GM12878 (cell line): ENCODE measurements at regions not wholly inside any gene's neighbourhood (a gene's known extent, or its start where the extent isn't known, plus 50 kb on each side); places are given as distances from the start of the nearest gene placed in this dataset.

Experiments used
- ATAC-seq: fragments of 200-7000 bp; cut with Tn5 transposase; 3 replicates; pipeline ENCODE4 v1.9.1; 2020; ENCODE audit warnings: mild to moderate bottlenecking, moderate library complexity
- BruUV-seq: library from RNA; stranded (reverse); fragments of 400-500 nt; replicated peaks from 2 replicates; lab custom pipeline; 2021; lab: Mats Ljungman, UMichigan
- CTCF ChIA-PET: fragments of 300-600 bp; sonication (Branson Sonifier 250); formaldehyde crosslinking; extraction: SDS; loops from one replicate; lab custom pipeline; 2021; ENCODE audit warnings: inconsistent platforms; lab: Yijun Ruan, JAX
- POLR2A ChIA-PET: fragments of 350-600 bp; formaldehyde crosslinking; extraction: SDS; loops from one replicate; lab custom pipeline; 2021; ENCODE audit warnings: inconsistent platforms; lab: Charles Lee
- RAD21 ChIA-PET: fragments of 300-600 bp; sonication (Branson Sonifier 250); formaldehyde crosslinking; loops from one replicate; lab custom pipeline; 2023; ENCODE audit warnings: antibody characterized with exemption; ENCODE audit not compliant: unreplicated experiment; lab: Charles Lee
- SMC1A ChIA-PET: fragments of 300-600 bp; sonication (Branson Sonifier 250); formaldehyde crosslinking; loops from one replicate; lab custom pipeline; 2023; ENCODE audit not compliant: unreplicated experiment, uncharacterized antibody; lab: Charles Lee
- DNase-seq: peaks from one replicate; pipeline ENCODE4 v3.0.0-alpha.2; 2011; ENCODE audit warnings: low read depth, low spot score
- FAIRE-seq: peaks from 3 replicates; lab custom pipeline; 2011; peaks lifted over from hg19 to GRCh38; lab: Jason Lieb, UNC
- H2AFZ ChIP-seq: 2 replicates; pipeline ENCODE4 v1.6.0; 2011; ENCODE audit warnings: low read depth, low read length, control low read depth; ENCODE audit not compliant: control insufficient read depth
- H3K27ac ChIP-seq: 2 replicates; pipeline ENCODE4 v1.5.1; 2011; ENCODE audit warnings: control low read depth; ENCODE audit not compliant: control insufficient read depth, insufficient read depth
- H3K27me3 ChIP-seq, 2 experiments: replicated peaks in 1 of 2; 2 replicates each; pipeline versions ENCODE4 v1.6.0 to v1.6.1; 2011; ENCODE audit warnings: low read length in 1 of 2; ENCODE audit not compliant: control insufficient read depth in 2 of 2, insufficient read depth in 2 of 2
- H3K36me3 ChIP-seq, 2 experiments: 2 replicates each; pipeline ENCODE4 v1.5.1; 2011; ENCODE audit warnings: low read length in 1 of 2; ENCODE audit not compliant: control insufficient read depth in 2 of 2, insufficient read depth in 2 of 2
- H3K4me1 ChIP-seq: 2 replicates; pipeline ENCODE4 v1.6.1; 2011; ENCODE audit warnings: mild to moderate bottlenecking, low read length, moderate library complexity, mixed read lengths; ENCODE audit not compliant: control insufficient read depth, insufficient read depth
- H3K4me2 ChIP-seq: 2 replicates; pipeline ENCODE4 v1.6.0; 2011; ENCODE audit warnings: control low read depth; ENCODE audit not compliant: control insufficient read depth, insufficient read depth
- H3K4me3 ChIP-seq: fragments of 200-600 bp; sonication (generic); 2 replicates; pipeline ENCODE4 v1.5.1; 2016
- H3K79me2 ChIP-seq: 2 replicates; pipeline ENCODE4 v1.6.0; 2011; ENCODE audit warnings: low read length; ENCODE audit not compliant: control insufficient read depth, insufficient read depth
- H3K9ac ChIP-seq: 2 replicates; pipeline ENCODE4 v1.8.0; 2011; ENCODE audit warnings: low read length, control low read depth, mixed read lengths; ENCODE audit not compliant: control insufficient read depth, insufficient read depth
- H3K9me3 ChIP-seq: replicated peaks from 3 replicates; pipeline ENCODE4 v1.5.1; 2011; ENCODE audit warnings: mild to moderate bottlenecking, low read length; ENCODE audit not compliant: control insufficient read depth, insufficient read depth
- H4K20me1 ChIP-seq: 2 replicates; pipeline ENCODE4 v1.6.0; 2011; ENCODE audit not compliant: control insufficient read depth, insufficient read depth
- ELK1 ChIP-seq: IDR thresholded peaks from 2 replicates; pipeline ENCODE4 v1.6.1; 2012; ENCODE audit warnings: low read depth, low read length, improper control_type of control experiment
- SREBF1 ChIP-seq: IDR thresholded peaks from 2 replicates; pipeline ENCODE4 v1.6.1; 2012; ENCODE audit warnings: mild to moderate bottlenecking, low read length
- SRF ChIP-seq, 2 experiments: IDR thresholded peaks; 2 replicates each; pipeline ENCODE4 v1.6.1; 2011; ENCODE audit warnings: low read depth in 2 of 2, low read length in 2 of 2, mild to moderate bottlenecking in 1 of 2, moderate library complexity in 1 of 2
- TCF3 ChIP-seq: IDR thresholded peaks from 2 replicates; pipeline ENCODE4 v1.6.1; 2012; ENCODE audit warnings: low read depth, mild to moderate bottlenecking, low read length, borderline replicate concordance; ENCODE audit not compliant: insufficient read depth
- WGBS: methylation state at CpG from one replicate; pipeline ENCODE4 v1.1.6; 2016; ENCODE audit warnings: low lambda C conversion rate; ENCODE audit not compliant: insufficient replicate concordance, insufficient coverage; ENCODE audit errors: missing lambda C conversion rate; 5-methylcytosine and 5-hydroxymethylcytosine counted together
- in situ Hi-C: fragments of 300-500 bp; cut with MboI; formaldehyde crosslinking; loops from 9 replicates; pipeline ENCODE4 v1.14.3; 2018; ENCODE audit warnings: mixed read lengths
- intact Hi-C: fragments of 100-400 bp; cut with micrococcal nuclease; formaldehyde crosslinking; loops from one replicate; pipeline ENCODE4 v1.14.2; 2022; ENCODE audit not compliant: unreplicated experiment
- TF ChIP-seq, protein P1 (sequence below): IDR thresholded peaks from 2 replicates; pipeline ENCODE4 v1.6.1; 2012; ENCODE audit warnings: improper control_type of control experiment, low read depth, low read length; ENCODE audit not compliant: insufficient replicate concordance
- TF ChIP-seq, protein P2 (sequence below), 3 experiments: IDR thresholded peaks in 2 of 3; conservative IDR thresholded peaks in 1 of 3; 2 replicates each; pipeline ENCODE4 v1.5.1; 2011; ENCODE audit warnings: low read depth in 3 of 3, low read length in 3 of 3, mild to moderate bottlenecking in 3 of 3, control low read depth in 2 of 3, moderate library complexity in 2 of 3, inconsistent platforms in 1 of 3, mixed read lengths in 1 of 3; ENCODE audit not compliant: control insufficient read depth in 2 of 3, insufficient read depth in 1 of 3; ENCODE audit errors: extremely low read depth in 1 of 3

DNA sequence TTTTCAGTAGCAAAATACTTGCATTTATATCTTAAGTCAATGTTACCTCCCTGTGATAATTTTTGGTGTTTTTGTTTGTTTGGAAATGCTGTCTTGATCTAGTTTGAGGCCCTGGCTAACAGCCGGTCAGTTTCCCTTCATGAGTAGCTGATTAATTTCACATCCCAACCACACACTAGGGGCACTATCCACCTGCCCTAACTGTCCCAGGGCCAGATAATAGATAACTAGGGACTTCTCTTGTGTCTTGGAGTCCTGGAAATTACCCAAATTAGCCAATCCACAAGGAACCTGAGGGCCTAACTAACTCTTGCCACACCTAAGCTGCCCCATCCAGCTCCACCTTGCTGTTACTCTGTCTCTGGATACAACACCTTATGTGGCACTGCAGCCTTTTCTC, 399.9 kb downstream of the FOXG1 start (continued):
- no peak for TF ChIP-seq ELK1

DNA sequence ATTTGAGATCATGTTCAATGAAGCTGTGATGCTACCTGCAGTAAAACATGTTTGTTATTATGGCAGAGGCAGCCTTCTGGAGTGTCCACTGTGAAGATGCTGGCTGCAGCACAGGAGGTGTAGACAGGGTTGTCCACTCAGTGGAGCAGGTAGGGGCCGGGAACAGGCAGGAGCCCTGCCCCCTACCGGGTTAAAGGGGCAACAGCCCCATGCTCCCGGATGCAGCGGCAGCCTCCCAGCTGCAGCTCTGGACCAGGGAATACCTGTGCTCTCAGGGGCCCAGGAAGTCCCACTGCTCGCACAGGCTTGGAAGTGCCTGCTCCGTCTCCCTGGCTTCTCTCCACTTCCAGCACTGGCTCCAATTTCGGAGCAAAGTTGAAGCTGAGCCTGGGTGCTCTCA, 401.6 kb downstream of the FOXG1 start:
- RAD21 ChIA-PET = no interaction called here
- ATAC-seq (peak; percentile 49), FAIRE-seq (no peak), DNase-seq (no peak)
- Histone ChIP-seq H3K79me2 (no peaks in the 10 kb centered on the region), H3K27me3 (no peaks in the 10 kb centered on the region), H3K9ac (no peak overlapping the region), H3K4me1 (no peaks in the 10 kb centered on the region), H3K9me3 (no peaks in the 10 kb centered on the region), H3K27ac (no peak overlapping the region), H4K20me1 (no peaks in the 10 kb centered on the region), H2AFZ (no peak overlapping the region), H3K36me3 (no peaks in the 10 kb centered on the region), H3K4me3 (no peak overlapping the region), H3K4me2 (no peak overlapping the region)
- no peak for TF ChIP-seq SRF (IDR thresholded peaks at IDR 0.05; ENCODE audit: low read depth in 2 of 2, low read length in 2 of 2)
- TF ChIP-seq SREBF1 = no peak
- TF ChIP-seq, protein P1, sequence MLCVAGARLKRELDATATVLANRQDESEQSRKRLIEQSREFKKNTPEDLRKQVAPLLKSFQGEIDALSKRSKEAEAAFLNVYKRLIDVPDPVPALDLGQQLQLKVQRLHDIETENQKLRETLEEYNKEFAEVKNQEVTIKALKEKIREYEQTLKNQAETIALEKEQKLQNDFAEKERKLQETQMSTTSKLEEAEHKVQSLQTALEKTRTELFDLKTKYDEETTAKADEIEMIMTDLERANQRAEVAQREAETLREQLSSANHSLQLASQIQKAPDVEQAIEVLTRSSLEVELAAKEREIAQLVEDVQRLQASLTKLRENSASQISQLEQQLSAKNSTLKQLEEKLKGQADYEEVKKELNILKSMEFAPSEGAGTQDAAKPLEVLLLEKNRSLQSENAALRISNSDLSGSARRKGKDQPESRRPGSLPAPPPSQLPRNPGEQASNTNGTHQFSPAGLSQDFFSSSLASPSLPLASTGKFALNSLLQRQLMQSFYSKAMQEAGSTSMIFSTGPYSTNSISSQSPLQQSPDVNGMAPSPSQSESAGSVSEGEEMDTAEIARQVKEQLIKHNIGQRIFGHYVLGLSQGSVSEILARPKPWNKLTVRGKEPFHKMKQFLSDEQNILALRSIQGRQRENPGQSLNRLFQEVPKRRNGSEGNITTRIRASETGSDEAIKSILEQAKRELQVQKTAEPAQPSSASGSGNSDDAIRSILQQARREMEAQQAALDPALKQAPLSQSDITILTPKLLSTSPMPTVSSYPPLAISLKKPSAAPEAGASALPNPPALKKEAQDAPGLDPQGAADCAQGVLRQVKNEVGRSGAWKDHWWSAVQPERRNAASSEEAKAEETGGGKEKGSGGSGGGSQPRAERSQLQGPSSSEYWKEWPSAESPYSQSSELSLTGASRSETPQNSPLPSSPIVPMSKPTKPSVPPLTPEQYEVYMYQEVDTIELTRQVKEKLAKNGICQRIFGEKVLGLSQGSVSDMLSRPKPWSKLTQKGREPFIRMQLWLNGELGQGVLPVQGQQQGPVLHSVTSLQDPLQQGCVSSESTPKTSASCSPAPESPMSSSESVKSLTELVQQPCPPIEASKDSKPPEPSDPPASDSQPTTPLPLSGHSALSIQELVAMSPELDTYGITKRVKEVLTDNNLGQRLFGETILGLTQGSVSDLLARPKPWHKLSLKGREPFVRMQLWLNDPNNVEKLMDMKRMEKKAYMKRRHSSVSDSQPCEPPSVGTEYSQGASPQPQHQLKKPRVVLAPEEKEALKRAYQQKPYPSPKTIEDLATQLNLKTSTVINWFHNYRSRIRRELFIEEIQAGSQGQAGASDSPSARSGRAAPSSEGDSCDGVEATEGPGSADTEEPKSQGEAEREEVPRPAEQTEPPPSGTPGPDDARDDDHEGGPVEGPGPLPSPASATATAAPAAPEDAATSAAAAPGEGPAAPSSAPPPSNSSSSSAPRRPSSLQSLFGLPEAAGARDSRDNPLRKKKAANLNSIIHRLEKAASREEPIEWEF = no peak
- TF ChIP-seq TCF3 = no peak
- TF ChIP-seq, protein P2, sequence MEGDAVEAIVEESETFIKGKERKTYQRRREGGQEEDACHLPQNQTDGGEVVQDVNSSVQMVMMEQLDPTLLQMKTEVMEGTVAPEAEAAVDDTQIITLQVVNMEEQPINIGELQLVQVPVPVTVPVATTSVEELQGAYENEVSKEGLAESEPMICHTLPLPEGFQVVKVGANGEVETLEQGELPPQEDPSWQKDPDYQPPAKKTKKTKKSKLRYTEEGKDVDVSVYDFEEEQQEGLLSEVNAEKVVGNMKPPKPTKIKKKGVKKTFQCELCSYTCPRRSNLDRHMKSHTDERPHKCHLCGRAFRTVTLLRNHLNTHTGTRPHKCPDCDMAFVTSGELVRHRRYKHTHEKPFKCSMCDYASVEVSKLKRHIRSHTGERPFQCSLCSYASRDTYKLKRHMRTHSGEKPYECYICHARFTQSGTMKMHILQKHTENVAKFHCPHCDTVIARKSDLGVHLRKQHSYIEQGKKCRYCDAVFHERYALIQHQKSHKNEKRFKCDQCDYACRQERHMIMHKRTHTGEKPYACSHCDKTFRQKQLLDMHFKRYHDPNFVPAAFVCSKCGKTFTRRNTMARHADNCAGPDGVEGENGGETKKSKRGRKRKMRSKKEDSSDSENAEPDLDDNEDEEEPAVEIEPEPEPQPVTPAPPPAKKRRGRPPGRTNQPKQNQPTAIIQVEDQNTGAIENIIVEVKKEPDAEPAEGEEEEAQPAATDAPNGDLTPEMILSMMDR (IDR thresholded peaks at IDR 0.05 in 2 of 3, conservative IDR thresholded peaks at IDR 0.05 in 1 of 3; ENCODE audit: control insufficient read depth in 2 of 3, extremely low read depth in 1 of 3, insufficient read depth in 1 of 3, low read depth in 3 of 3, low read length in 3 of 3) = peak in 1 of 3 experiments; percentile 8; a peak in 1 of 6 replicates
- in situ Hi-C loops (no loop called here), intact Hi-C loops (no loop called here)
- WGBS = 41% methylated on average over 7 of the region's 7 CpGs
- SMC1A ChIA-PET = no interaction called here
- CTCF ChIA-PET = no interaction called here
- POLR2A ChIA-PET = no interaction called here
- BruUV-seq = no TSS peak
